SK-N-SH (cell line): ENCODE measurements at regions not wholly inside any gene's neighbourhood (a gene's known extent, or its start where the extent isn't known, plus 50 kb on each side); places are given as distances from the start of the nearest gene placed in this dataset.

ENCODE experiments used
- CTCF ChIP-seq: fragments of 200-600 bp; sonication (generic); IDR thresholded peaks from 2 replicates; pipeline ENCODE4 v1.6.1; 2017; ENCODE audit warnings: antibody characterized with exemption, mild to moderate bottlenecking, moderate library complexity
- EZH2phosphoT487 ChIP-seq: fragments of 200-600 bp; sonication (generic); IDR thresholded peaks from 2 replicates; pipeline ENCODE4 v1.6.1; 2017; ENCODE audit warnings: low read depth, mixed run types, mild to moderate bottlenecking, antibody characterized with exemption, moderate library complexity, borderline replicate concordance
- FOXM1 ChIP-seq: IDR thresholded peaks from 2 replicates; pipeline ENCODE4 v1.4.0; 2012; ENCODE audit warnings: low read depth, mild to moderate bottlenecking
- RAD21 ChIP-seq: IDR thresholded peaks from 2 replicates; pipeline ENCODE4 v1.6.1; 2012; ENCODE audit warnings: mild to moderate bottlenecking, low read length
- SMC3 ChIP-seq: IDR thresholded peaks from 2 replicates; pipeline ENCODE4 v1.6.1; 2012; ENCODE audit warnings: low read depth, low read length, improper control_type of control experiment
- TAF1 ChIP-seq: IDR thresholded peaks from 2 replicates; pipeline ENCODE4 v1.6.1; 2012; ENCODE audit warnings: low read depth, mild to moderate bottlenecking, low read length, moderate library complexity, borderline replicate concordance
- TCF12 ChIP-seq: IDR thresholded peaks from 2 replicates; pipeline ENCODE4 v1.4.0; 2012
- YY1 ChIP-seq: IDR thresholded peaks from 2 replicates; pipeline ENCODE4 v1.4.0; 2012; ENCODE audit warnings: low read depth, mild to moderate bottlenecking
- ZBTB33 ChIP-seq: IDR thresholded peaks from 2 replicates; pipeline ENCODE4 v1.4.0; 2012; ENCODE audit warnings: low read depth, borderline replicate concordance

DNA sequence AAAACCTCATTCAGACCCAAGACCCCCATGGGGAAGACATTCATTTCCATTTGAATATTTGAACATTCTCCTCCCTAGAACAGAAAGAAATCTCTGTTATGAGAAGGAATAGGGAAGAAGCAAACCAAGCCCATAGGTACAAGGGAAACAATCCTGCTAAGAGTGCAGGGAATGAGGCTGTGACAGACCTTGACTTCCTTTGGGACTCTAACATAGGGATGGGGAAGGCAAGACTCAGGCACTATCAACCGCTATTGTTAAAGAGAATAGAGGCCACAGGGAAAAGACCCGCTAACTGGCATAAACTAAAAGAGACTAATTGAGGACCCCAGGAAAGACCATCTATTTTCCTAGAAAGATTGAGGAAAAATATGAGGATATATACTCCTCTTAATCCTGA lies 117.8 kb upstream of the BRINP3 start:
- no peak for TF ChIP-seq EZH2phosphoT487
- no peak for TF ChIP-seq ZBTB33
- TF ChIP-seq YY1 = no peak
- TF ChIP-seq FOXM1 = no peak
- no peak for TF ChIP-seq CTCF
- no peak for TF ChIP-seq SMC3
- no peak for TF ChIP-seq RAD21
- no peak for TF ChIP-seq TCF12
- no peak for TF ChIP-seq TAF1
